CD14-positive monocyte (primary cell): ENCODE measurements at regions not wholly inside any gene's neighbourhood (a gene's known extent, or its start where the extent isn't known, plus 50 kb on each side); places are given as distances from the start of the nearest gene placed in this dataset.

Source experiments
- DNase-seq, 3 donors: peaks; one replicate each; pipeline ENCODE4 v3.0.0-alpha.2; 2011 to 2022
- H2AFZ ChIP-seq: 2 replicates; pipeline ENCODE4 v1.6.0; 2012; ENCODE audit warnings: mild to moderate bottlenecking, low read depth, low read length, inconsistent platforms; ENCODE audit not compliant: insufficient read depth, poor library complexity, severe bottlenecking
- H3K27ac ChIP-seq, 2 donors: 1 replicate in 1 of 2; 2 replicates in 1 of 2; pipeline ENCODE4 v1.5.1; 2012 to 2013; ENCODE audit warnings: low read length in 2 of 2, control low read depth in 1 of 2, inconsistent platforms in 1 of 2, low read depth in 1 of 2, mild to moderate bottlenecking in 1 of 2
- H3K27me3 ChIP-seq, 2 donors: one replicate each; pipeline versions ENCODE4 v1.6.0 to v1.6.1; 2011 to 2013; ENCODE audit warnings: low read length in 2 of 2; ENCODE audit not compliant: control insufficient read depth in 2 of 2, insufficient read depth in 2 of 2
- H3K36me3 ChIP-seq, 2 donors: replicated peaks in 1 of 2; 1 replicate in 1 of 2; 2 replicates in 1 of 2; pipeline versions ENCODE4 v1.5.1 to v1.6.1; 2012 to 2013; ENCODE audit warnings: low read length in 2 of 2, control low read depth in 1 of 2, inconsistent platforms in 1 of 2, mild to moderate bottlenecking in 1 of 2; ENCODE audit not compliant: insufficient read depth in 2 of 2, control insufficient read depth in 1 of 2
- H3K4me1 ChIP-seq, 2 donors: 1 replicate in 1 of 2; 2 replicates in 1 of 2; pipeline versions ENCODE4 v1.5.1 to v1.6.1; 2012 to 2013; ENCODE audit warnings: low read length in 2 of 2, control low read depth in 1 of 2, inconsistent platforms in 1 of 2, mild to moderate bottlenecking in 1 of 2, moderate library complexity in 1 of 2; ENCODE audit not compliant: insufficient read depth in 2 of 2, control insufficient read depth in 1 of 2
- H3K4me2 ChIP-seq: replicated peaks from 2 replicates; pipeline ENCODE3; 2012; ENCODE audit warnings: low read length, moderate library complexity, mild to moderate bottlenecking; ENCODE audit not compliant: poor library complexity, severe bottlenecking; ENCODE audit errors: extremely low read depth
- H3K4me3 ChIP-seq, 3 experiments: fragments of 200-600 bp in 1 of 3; sonication (generic) in 1 of 3; replicated peaks in 1 of 3; 1 replicate in 2 of 3; 2 replicates in 1 of 3; pipeline ENCODE4 v1.5.1; 2011 to 2013; ENCODE audit warnings: low read length in 3 of 3, mild to moderate bottlenecking in 3 of 3, control low read depth in 2 of 3, low read depth in 2 of 3, inconsistent platforms in 1 of 3, moderate library complexity in 1 of 3
- H3K79me2 ChIP-seq: 2 replicates; pipeline ENCODE4 v1.6.0; 2012; ENCODE audit warnings: mild to moderate bottlenecking, control low read depth, inconsistent platforms, low read length, moderate library complexity; ENCODE audit not compliant: insufficient read depth
- H3K9ac ChIP-seq: 2 replicates; pipeline ENCODE4 v1.6.0; 2017; ENCODE audit warnings: low read length, mild to moderate bottlenecking; ENCODE audit not compliant: insufficient read depth, poor library complexity, severe bottlenecking
- H3K9me3 ChIP-seq, 2 donors: replicated peaks in 1 of 2; 1 replicate in 1 of 2; 2 replicates in 1 of 2; pipeline versions ENCODE4 v1.5.1 to v1.6.1; 2012 to 2013; ENCODE audit warnings: low read length in 2 of 2, control low read depth in 1 of 2; ENCODE audit not compliant: control insufficient read depth in 1 of 2, insufficient read depth in 1 of 2
- H4K20me1 ChIP-seq: 2 replicates; pipeline ENCODE4 v1.6.0; 2012; ENCODE audit warnings: mild to moderate bottlenecking, low read length, control low read depth, moderate library complexity; ENCODE audit not compliant: insufficient read depth
- H3K27ac Mint-ChIP-seq, 7 donors: one replicate each; pipeline ENCODE4 v1.8.0; 2020; ENCODE audit warnings: mild to moderate bottlenecking in 7 of 7, mixed read lengths in 7 of 7, moderate library complexity in 6 of 7, inconsistent platforms in 2 of 7
- H3K27me3 Mint-ChIP-seq, 3 donors: one replicate each; pipeline ENCODE4 v1.8.0; 2021 to 2022; ENCODE audit warnings: low read depth in 3 of 3, mild to moderate bottlenecking in 3 of 3, mixed read lengths in 3 of 3, moderate library complexity in 3 of 3, inconsistent platforms in 1 of 3
- H3K36me3 Mint-ChIP-seq, 2 donors: one replicate each; pipeline ENCODE4 v1.8.0; 2020; ENCODE audit warnings: mixed read lengths in 2 of 2, inconsistent platforms in 1 of 2, mild to moderate bottlenecking in 1 of 2
- H3K4me1 Mint-ChIP-seq: one replicate; pipeline ENCODE4 v1.8.0; 2020; ENCODE audit warnings: mild to moderate bottlenecking, mixed read lengths
- H3K4me3 Mint-ChIP-seq, 2 donors: one replicate each; pipeline ENCODE4 v1.8.0; 2020; ENCODE audit warnings: mild to moderate bottlenecking in 2 of 2, mixed read lengths in 2 of 2, moderate library complexity in 1 of 2
- H3K9me3 Mint-ChIP-seq, 7 donors: one replicate each; pipeline ENCODE4 v1.8.0; 2020 to 2022; ENCODE audit warnings: mixed read lengths in 7 of 7, mild to moderate bottlenecking in 6 of 7, moderate library complexity in 6 of 7, inconsistent platforms in 2 of 7
- CTCF ChIP-seq: fragments of 200-600 bp; IDR thresholded peaks from one replicate; pipeline ENCODE4 v1.8.0; 2022; ENCODE audit warnings: antibody characterized with exemption, mild to moderate bottlenecking
- WGBS: methylation state at CpG from one replicate; pipeline ENCODE4 v1.1.5; 2013; ENCODE audit warnings: missing lambda C conversion rate; ENCODE audit not compliant: insufficient coverage; 5-methylcytosine and 5-hydroxymethylcytosine counted together
- intact Hi-C, 2 donors: fragments of 100-400 bp; cut with micrococcal nuclease; formaldehyde crosslinking; loops; one replicate each; pipeline versions ENCODE4 v1.15.0 to v1.15.1; 2023

DNA sequence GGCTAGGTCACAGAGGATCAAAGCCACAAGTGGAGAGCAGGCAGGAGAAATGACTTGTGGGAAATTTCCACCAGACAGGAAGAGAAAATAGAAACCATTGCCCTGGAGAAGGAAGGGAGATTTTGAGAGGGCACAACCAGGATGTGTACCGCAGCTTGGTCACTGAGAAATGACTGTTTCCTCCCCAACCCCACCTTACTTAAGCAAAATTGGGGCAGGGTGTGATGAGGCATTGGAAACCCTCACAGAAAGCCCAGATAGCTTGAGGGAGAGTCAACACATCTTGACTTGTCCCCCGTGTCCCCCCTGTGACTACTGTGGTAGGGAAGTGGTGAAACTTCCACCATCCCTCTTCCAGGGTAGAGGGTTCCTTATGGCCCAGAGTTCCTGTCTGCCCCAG is 113.5 kb upstream of the FAM20A start:
- H3K4me3 ChIP-seq: no peak overlapping the region
- H3K9ac ChIP-seq: no peak overlapping the region
- no peak overlapping the region for H3K27ac Mint-ChIP-seq
- H3K4me2 ChIP-seq: no peak overlapping the region
- no peaks in the 10 kb centered on the region for H3K36me3 ChIP-seq
- no peak overlapping the region for H2AFZ ChIP-seq
- H4K20me1 ChIP-seq: no peaks in the 10 kb centered on the region
- no CpG with 5 or more reads among the region's 2 CpGs for WGBS
- intact Hi-C loops: no loop called here
- no peaks in the 10 kb centered on the region for H3K9me3 Mint-ChIP-seq
- DNase-seq: no peak
- H3K4me1 Mint-ChIP-seq: peaks cover 3% of the 10 kb centered on the region
- peaks cover 2 to 14% (median 13%) of the 10 kb centered on the region in 3 donors for H3K27me3 Mint-ChIP-seq
- H3K36me3 Mint-ChIP-seq: no peaks in the 10 kb centered on the region
- H3K4me3 Mint-ChIP-seq: no peak overlapping the region
- no peaks in the 10 kb centered on the region for H3K4me1 ChIP-seq
- no peaks in the 10 kb centered on the region for H3K79me2 ChIP-seq
- H3K9me3 ChIP-seq: no peaks in the 10 kb centered on the region
- no peak overlapping the region for H3K27ac ChIP-seq
- no peak for TF ChIP-seq CTCF
- no peaks in the 10 kb centered on the region for H3K27me3 ChIP-seq

DNA sequence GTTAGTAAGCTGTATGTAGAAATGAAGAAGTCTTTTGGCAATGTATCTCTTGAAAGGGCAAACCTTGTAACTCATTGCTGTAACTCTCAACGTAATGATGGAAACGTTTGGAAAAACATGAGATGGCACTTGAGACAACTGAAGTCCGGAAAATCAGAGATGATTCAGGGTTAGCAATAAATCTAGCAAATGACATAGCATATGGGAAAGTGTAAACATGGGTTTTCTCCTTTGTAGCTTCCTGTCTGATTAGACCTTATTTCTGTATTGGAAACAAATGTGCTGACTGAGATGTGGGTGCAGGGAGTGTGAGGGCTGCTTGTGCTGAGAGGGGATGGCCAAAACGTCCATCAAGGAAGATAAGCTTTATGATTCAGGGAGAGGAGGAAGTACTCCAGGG is 110.7 kb upstream of the FAM20A start:
- Mint-ChIP-seq H3K4me3 (no peak overlapping the region), H3K36me3 (no peaks in the 10 kb centered on the region), H3K27ac (no peak overlapping the region), H3K4me1 (peaks cover 8% of the 10 kb centered on the region), H3K9me3 (no peaks in the 10 kb centered on the region), H3K27me3 (peaks cover 2 to 11% (median 11%) of the 10 kb centered on the region in 3 donors)
- intact Hi-C loops: no loop called here
- 80% methylated on average over 3 of the region's 4 CpGs for WGBS
- Histone ChIP-seq H4K20me1 (no peaks in the 10 kb centered on the region), H3K27ac (no peak overlapping the region), H2AFZ (no peak overlapping the region), H3K4me3 (no peak overlapping the region), H3K4me2 (no peak overlapping the region), H3K79me2 (no peaks in the 10 kb centered on the region), H3K4me1 (peaks cover 0 to 5% of the 10 kb centered on the region in 2 donors), H3K9me3 (no peaks in the 10 kb centered on the region), H3K36me3 (no peaks in the 10 kb centered on the region), H3K9ac (no peak overlapping the region), H3K27me3 (no peaks in the 10 kb centered on the region)
- DNase-seq: no peak
- no peak for TF ChIP-seq CTCF
